GM18511 (cell line): ENCODE measurements at regions not wholly inside any gene's neighbourhood (a gene's known extent, or its start where the extent isn't known, plus 50 kb on each side); places are given as distances from the start of the nearest gene placed in this dataset.
"Not testable (repeated sequence)": the region's sequence is repeated elsewhere in the genome, so short reads cannot be mapped to it uniquely, and the experiment has no call there.

Experiments used
- ATAC-seq: cut with Tn5 transposase; IDR thresholded peaks from one replicate; pipeline ENCODE4 v1.9.1; 2021; ENCODE audit warnings: mild to moderate bottlenecking, moderate library complexity; ENCODE audit not compliant: unreplicated experiment

DNA sequence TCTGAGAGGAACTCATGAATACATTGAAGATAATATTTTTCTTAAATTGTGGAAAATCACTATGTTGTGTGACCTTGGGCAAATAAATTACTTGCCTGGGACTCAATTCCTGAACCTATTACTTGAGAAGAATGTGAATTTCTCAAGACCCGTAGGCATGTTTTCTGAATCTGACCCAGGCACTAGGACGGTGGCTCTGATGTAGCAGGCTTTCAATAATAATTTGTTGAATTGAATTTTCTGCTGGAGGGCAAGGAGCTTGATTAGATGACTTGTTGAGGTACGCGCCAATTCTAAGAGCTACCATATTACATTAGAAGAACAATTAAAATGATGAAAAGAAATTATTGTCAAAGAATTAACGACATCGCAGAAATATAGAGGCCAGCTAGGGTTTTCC lies 150.2 kb upstream of the LRRC3B start:
- ATAC-seq: no peak

DNA sequence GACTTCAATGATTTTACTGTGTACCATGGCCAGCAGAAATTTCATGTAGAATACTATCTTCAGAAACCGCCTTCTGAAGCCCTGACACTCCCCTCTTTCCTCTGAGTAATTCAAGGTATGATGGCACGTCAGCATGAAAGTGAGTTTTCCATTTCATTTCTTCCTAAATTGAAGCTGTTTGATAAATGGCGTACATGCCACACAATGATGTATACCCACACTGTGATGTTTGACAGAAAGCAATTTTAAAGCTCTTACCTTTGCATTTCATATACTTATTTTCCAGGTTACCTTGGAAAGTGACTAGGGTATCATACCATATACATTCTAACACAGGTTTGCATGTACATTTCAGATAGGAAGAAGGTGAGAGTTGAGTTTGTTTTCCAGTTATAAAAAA lies 147.9 kb upstream of the LRRC3B start:
- ATAC-seq: no peak

DNA sequence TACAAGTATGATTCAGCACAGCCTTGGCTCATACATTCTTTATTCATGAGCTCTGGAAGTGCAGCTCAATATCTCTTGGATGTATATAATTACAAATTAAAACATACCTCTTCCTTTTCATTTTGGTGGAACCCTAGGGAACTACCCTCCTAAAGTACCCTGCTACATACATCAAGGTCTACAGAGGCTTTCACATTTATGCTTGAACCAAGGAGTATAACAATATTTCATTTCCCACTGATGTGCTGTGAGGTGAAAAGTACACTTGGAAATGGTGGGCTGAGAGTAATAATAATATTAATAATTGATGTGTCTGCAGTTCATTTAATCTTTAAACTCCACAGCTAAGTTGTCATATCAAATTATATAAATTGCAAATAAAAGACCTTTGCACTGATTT lies 142.2 kb upstream of the LRRC3B start:
- ATAC-seq: no peak

DNA sequence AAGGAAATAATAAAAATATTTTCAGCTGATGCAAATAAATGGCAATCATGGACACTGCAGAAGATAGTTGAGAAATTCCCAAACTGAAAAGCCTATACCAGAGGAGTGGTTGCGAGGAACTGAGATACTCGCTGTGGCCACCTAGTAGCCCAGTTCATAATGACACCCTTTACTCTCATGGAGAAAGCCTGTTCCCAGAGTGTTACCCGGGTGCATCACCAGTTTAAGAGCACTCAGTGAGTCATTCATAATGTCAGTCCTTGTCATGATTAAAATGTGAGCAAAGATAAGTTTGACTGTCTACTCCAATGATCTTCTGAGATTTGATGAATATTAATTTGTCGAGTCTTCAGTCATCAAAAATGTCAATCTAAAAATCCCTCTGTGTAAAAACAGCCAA lies 138.4 kb upstream of the LRRC3B start:
- no peak for ATAC-seq

DNA sequence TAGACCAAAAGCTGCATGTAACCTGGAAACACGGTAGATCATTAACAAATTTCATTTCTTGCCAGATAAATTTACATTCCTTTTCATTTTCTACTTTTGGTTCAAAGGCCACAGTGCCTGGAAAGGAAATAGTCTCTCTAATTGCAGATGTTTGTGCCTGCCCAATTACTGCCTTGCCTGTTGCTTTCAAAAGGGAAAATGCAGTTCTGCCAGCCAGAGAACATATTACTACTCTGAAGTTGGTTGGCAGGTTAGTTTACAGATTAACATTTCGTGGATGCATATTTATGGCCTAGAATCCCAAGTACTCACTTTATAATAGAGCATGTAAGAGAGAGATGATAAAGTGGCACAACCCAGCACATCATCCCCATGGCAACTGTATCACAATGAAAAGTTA lies 124.3 kb upstream of the LRRC3B start:
- ATAC-seq: no peak

DNA sequence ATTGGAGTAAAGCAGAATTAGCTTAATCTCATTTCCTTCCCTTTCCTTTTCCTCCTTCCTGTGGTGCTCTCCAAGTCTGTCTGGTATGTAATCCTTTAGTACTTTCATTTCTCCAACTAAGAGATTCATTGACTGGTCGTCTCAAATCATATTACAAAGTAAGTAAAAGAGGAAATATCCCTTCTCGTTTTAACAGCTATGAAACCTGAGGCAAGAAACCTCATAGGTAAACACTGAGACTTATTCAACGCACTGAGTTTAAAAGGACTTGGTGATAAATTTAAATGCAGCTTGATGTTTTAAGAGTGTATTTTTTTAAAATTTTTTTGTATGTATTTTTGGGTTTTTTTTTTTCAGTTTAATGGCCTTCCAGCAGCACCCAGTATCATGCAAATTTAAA lies 117.2 kb upstream of the LRRC3B start:
- no peak for ATAC-seq

DNA sequence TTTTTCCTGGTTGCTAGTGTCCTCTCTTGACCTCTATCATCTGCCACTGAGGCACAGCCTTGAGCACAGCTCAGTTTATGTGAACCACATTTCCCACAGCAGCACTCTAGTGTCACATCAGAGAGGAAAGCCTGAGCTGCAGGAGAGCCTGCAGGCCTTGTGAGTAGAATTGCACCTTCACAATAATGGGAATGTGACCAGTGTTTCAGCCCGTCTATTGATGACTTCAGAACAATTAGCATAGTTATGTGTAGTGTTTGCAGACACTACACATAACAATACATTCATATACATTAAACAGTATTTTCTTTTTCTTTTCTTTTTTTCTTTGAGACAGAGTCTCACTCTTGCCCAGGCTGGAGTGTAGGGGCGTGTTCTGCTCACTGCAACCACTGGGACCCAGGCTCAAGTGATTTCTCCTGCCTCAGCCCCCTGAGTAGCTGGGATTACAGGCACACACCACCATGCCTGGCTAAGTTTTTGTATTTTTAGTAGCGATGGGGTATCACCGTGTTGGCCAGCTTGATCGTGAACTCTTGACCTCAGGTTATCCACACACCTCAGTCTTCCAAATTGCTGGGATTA lies 108.0 kb upstream of the LRRC3B start:
- not testable (repeated sequence) for ATAC-seq

DNA sequence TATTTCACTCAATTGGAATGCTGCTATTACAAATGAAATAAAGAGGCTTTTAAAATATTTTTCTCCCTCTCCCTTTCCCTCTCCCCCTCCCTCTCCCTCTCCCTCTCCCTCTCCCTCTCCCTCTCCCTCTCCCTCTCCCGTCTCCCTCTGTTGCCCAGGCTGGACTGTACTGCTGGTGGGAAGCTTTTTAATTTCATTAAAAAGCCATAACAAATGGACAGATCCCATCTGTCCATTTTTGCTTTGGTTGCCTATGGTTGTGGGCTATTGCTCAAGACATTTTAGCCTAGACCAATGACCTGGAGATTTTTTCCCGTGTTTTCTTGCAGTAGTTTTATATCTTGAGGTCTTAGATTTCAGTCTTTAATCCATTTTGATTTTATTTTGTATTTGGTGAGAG lies 107.2 kb upstream of the LRRC3B start:
- no peak for ATAC-seq

DNA sequence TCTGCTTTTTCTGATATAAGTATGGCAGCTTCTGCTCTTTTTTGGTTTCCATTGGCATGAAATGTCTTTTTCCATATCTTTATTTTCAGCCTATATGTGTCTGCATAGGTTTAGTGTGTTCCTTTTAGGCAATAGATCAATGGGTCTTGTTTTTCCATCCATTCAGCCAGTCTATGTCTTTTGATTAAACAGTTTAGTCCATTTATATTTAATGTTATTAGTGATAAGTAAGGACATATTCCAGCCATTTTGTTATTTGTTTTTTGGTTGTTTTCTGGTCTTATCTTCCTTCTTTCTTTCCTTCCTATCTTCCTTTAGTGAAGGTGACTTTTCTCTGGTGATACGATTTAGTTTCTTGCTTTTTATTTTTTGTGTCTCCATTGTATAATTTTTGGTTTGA lies 101.3 kb upstream of the LRRC3B start:
- no peak for ATAC-seq

DNA sequence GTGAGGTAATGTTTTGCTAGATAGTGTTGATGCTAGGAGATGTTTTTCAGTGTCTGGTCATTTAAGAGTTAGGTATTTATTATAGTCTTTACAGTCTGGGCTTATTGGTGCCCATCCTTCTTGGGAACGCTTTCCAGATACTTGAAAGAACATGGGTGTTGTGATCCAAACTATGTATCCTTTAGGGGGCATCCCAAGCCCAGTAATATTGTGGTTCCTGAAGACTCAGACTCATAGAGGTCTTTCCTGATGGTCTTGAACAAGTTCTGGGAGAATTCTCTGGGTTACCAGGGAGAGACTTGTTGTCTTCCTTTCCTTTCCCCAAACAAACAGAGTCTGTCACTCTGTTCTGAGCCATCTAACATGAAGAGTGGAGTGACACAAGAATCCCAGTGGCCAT lies 99.7 kb upstream of the LRRC3B start:
- ATAC-seq: no peak

DNA sequence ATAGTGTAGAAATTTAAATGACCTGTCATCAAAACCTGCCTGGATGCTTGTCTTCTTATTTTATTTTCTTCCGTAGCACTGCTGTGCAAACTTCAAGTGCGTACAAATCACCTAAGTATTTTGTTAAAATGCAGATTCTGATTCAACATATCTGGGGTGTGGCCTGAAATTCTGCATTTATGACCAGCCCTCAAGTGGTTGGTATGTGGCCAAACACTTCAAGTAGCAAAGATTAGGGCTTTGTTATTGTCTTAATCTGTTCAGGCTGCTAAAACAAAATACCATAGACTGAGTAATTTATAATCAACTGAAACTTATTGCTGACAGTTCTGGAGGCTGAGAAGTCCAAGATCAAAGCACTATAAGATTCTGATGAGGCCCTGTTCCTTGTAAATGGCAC lies 97.6 kb upstream of the LRRC3B start:
- ATAC-seq: no peak

DNA sequence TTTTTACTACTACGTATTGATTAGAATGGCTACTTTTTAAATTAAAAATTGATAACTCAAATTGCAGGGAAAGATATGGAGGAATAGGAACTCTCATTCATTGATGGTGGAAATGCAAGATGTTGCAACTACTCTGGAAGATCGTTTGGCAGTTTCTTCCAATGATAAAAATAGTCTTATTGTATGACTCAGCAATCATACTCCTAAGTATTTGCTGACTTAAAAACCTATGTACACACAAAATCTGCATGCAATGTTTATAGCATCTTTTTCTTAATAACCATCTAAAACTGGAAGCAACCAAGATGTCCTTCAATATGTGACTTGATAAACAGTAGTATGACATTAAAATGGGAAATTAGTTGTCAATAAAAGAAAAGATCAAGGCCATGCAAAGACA lies 87.4 kb upstream of the LRRC3B start:
- no peak for ATAC-seq

DNA sequence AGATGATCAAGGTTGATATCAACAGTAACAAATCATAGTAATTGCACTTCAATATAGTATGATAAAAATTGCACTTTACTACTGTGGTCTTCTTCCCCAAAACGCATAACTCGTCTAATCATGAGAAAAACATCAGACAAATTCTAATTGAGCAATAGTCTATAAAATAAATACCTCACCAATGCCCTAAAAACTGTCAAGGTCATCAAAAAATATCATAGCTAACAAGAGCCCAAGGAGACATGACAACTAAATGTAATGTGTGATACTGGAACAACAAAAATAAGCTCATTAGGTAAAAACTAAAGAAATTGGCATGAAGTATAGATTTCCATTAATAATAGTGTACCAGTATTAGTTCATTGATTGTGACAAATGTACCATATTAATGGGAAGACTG lies 85.6 kb upstream of the LRRC3B start:
- no peak for ATAC-seq

DNA sequence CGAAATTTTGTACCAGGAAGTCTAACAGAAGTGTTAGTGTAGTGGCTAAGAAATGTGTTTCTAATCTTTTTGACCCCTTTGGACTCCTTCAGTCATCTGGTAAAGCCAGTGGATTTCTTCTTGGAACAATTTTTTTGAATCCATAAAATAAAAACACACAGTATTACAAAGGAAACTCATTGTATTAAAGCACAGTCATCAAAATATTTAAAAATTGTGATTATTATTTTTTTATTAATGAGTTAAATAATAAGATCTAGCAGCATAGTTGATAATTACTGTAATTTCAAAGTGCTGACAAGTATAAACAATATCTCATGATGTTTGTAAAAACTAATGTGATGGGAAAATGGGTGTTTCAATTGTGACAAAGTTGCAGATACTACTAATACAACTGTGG lies 72.2 kb upstream of the LRRC3B start:
- no peak for ATAC-seq

DNA sequence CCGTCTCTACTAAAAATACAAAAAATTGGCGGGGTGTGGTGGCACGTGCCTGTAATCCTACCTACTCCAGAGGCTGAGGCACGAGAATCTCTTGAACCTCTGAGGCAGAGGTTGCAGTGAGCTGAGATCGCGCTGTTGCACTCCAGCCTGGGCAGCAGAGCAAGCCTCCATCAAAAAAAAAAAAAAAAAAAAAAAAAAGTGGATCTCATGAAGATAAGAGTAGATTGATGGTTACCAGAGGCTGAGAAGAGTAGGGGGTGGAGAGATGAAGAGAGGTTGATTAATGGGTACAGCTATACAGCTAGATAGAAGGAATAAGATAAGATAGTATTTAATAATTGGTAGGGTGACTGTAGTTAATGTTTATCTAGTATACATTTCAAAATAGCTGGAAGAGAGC lies 65.9 kb upstream of the LRRC3B start:
- ATAC-seq: no peak

DNA sequence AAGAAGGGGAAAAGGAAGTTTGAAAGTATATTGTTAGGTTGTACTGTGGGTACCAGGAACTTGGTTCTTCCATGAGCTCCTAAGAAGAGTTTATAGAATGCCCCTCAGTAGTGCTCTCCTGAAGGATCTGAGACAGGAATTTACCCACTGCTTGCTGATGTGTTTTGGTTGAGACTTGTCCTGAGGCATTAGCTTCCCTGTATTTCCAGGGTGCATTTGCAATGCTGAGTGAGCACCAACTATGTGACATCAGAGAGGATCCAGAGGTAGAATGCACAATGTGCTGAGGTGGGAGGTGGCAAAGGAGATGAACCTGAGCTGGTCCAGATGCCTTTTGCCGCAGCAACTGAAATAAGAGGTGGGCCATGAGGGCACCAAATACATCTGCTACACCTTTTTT lies 64.3 kb upstream of the LRRC3B start:
- ATAC-seq: no peak

DNA sequence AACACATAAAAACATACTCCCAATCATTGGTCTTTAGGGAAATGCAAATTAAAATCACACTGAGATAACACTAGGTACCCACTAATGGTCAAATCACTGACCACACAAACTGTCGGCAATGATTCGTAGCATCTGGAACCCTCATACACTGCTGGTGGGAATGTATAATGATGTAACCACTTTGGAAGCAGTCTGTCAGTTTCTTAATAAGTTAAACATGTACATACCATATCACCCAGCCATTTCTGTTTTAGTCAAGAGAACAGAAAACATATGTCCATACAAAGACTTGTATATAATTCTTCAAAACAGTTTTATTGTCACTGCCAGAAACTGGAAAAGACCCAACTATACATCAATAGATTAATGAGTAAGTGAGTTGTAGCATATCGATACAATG lies 63.3 kb upstream of the LRRC3B start:
- ATAC-seq: no peak

DNA sequence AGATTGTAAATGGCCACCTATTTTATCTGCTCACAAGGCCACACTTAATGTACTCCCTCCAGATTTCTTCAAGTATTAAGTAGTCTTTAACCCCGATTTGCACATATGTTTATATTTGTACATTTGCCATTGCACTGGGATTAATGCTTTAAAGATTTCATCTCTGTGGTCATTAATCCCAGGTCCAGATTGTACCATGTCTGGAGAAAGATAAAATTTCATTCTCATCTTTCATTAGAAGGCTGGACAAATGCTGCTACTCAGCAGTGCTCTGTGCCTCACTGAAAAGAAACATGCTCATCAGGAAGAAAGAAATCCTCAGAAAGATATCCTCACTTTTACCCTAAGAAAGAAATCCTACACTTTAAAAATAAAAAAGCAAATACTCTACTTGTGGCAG lies 62.5 kb upstream of the LRRC3B start:
- ATAC-seq: no peak

DNA sequence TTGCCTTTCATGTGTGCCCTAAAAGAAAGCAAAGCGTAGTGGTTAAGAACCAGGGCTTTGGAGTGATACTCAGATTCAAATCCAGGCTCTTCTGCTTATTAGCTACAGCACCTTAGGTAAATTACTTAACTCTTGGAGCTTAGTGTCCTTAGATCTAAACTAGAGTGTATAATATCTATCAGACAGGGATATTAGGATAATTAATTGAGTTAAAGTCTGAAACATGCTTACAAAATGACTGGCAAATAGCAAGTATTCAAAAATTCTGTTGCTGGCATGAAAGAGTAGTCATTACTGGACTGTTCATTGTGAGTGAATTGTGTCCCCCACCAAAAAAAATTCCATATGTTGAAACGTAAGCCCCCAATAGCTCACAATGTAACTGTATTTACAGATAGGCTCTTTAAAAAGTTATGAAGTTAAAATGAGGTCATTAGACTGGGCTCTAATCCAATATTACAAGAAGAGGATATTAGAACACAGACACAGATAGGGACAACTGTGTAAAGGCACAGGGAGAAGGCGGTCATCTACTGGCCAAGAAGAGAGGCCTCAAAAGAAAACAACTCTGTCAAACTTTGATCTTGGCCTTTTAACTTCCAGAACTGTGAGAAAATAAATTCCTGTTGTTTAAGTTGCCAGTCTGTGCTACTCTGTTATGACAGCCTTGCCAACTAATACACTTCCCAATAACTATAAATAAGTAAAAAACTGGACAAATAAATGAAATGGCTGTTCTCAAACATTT lies 60.4 kb upstream of the LRRC3B start:
- no peak for ATAC-seq
